ACHN (cell line): ENCODE measurements at regions not wholly inside any gene's neighbourhood (a gene's known extent, or its start where the extent isn't known, plus 50 kb on each side); places are given as distances from the start of the nearest gene placed in this dataset.
A peak's percentile ranks its signal among the peaks of the same experiment; 100 is the strongest.

Experiments used
- DNase-seq: peaks from one replicate; pipeline ENCODE4 v3.0.0-alpha.2; 2015
- in situ Hi-C: cut with HindIII; loops from 2 replicates; pipeline ENCODE4 v1.10.0; 2017; ENCODE audit warnings: low sequenced_read_pairs, low pct_ligation_motif_present, low pct_unique_long_range_greater_than_20kb

DNA sequence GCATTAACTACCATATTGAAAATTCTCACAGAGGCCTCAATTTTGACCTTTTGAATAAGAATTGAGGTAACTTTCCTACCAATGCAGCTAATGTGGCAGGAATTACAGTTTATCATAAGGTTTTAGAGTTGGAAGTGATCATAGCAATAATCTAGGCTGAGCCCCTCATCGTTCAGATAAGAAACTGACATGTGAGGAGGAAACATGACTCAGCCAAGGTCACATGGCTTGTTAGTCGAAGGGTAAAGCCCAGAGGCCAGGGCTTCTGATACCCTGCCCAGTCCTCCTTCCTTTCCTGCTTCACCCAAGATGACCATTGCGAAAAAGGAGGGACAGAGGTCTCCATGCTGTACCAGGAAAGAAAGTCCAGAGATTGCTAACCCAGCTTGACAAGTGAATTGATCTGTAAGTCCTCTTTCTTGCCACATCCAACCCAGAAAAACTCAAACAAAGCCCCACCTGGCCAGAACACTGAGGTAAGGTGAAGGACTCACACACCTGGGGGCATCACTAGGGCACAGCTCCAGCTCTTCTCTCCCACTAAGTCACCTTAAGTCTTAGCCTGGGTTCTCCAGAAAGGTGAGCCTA lies 174.8 kb downstream of the EN1 start:
- in situ Hi-C loops = no loop called here
- no peak for DNase-seq

DNA sequence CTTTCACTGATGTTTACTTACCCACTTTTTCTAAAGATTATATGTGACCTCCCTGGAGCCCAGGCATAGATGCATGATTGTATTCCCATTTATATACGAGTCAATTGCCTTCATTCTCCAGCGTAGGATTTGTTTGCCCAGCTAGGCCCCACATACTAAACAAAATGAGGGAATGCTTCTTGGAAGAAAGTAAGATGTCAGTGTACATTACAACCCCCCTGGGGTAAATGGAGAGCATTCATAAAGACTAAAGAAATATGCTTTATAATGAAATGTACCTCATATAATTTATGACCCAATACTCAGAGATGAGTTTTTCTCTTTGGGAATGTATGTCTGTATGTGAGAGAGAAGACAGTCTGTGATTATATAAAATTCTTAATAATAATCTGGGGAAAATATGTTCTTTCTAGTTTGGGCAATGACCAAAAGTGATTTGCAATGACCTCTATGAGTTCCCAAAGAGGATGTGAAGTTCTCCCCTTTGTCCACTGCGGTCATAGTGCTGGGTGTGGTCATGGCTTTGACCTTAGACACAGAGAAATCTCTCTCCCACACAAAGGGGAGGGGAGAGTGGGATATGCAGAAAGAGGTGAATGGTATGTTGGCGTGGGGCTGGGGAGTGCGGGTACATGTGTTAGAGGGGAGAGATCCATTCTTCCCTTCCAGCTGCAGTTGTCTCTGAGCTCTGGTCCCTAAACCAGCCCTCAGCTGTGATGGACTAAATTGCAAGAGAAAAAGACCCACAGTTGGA lies 175.6 kb downstream of the EN1 start:
- in situ Hi-C loops = no loop called here

DNA sequence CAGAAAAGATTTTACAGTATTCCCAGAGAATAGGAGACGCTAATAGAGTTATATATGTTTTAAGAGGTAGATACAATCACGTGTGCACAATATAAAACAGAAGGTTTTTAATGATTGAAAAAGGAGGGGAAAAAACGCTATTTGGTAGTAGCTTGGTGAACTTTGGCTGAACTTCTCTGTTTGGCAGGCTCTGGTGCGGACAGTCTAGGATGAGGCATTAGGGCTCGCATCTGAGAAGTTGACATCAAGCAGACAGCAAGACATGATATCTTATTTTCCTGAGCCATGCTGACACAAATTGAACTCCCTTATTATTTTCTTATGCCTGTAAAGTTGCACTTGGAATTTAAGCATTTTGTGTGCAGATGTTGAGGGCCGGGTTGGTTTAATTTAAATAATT lies 176.6 kb downstream of the EN1 start:
- no peak for DNase-seq
- in situ Hi-C loops = no loop called here

More for the DNA sequence above, 175.6 kb downstream of the EN1 start:
- DNase-seq = no peak

DNA sequence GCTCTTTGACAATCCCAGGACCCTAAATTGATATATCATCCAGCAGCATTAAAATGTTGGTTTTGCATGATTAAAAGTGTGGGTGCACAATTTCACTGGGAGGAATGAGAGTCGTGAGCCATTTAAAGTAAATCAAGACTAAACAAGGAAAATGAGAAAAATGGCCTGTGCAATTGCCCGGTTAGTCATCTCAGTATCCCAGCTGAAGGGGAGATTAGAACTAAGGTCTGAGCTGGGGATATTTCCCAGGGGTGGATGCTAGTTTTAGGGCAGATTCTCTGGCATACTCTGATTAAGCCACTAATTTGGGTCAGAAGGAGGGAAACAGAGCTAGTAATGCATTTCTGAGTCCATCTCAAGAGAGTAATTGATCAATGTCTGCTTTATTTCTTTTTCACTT lies 177.2 kb downstream of the EN1 start:
- in situ Hi-C loops = no loop called here
- DNase-seq = no peak

DNA sequence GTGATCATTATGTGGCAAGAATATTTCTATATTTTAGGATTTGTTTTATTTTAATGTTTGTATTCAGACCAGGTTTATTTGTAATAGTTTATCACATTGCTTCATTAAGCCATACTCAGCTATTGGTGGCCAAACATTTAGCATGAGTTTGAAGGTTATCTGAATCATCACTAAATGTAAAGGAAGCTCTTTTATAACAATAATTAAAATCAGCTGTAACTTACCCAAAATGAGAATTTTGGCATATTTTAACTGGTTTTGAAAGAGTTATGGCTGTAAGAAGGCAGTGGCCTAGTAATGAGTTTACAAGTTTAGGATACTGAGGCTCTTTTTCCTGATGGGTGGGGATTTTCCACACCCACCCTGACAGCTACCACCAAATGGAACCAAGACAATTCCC lies 177.8 kb downstream of the EN1 start:
- in situ Hi-C loops = no loop called here
- DNase-seq = no peak

DNA sequence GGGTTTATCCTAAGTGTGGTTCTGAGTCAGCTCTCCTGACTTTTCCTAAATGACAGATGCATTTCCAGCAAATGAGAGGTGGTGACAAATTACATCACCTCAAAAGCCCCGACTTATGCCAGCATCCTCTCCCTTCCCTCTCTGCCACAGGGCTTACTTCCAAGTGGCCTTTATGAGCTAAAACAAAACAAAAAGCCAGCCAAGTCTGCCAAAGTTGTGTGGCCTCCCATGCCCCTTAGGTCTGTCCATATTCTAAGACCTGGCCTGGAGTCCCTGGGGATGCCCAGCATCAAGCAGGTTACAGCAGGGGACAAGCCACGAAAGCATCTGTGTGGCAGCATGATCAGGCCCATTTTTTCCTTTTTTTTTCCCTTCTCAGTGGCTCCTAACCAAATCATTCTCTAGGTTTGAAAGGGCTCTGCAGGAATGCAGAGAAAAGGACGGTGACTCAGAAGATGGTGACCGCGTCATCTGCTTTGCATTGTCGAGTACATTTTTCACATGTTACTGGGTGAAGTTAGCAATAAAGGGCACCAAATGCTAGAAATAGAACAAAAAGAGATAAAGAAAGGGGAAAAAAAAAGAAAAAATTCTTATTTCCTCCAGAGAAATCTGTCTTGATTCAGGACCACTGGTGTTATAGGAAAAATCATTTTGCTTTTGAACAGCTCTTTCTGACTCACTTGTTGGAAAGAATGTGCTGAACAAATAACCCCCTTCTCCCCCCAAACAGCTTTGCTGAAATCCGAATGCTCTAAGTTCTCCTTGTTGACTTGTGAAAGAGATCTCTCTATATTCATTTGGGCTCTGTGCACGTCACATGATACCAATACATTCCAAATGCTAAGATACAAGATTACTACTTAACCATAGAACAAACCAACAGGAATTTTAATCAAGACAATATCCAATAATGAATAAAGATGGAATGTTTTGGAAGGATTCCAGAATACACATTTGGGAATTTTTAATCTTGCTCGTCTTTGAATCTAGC lies 178.7 kb downstream of the EN1 start:
- in situ Hi-C loops = no loop called here
- peak; percentile 90 for DNase-seq

DNA sequence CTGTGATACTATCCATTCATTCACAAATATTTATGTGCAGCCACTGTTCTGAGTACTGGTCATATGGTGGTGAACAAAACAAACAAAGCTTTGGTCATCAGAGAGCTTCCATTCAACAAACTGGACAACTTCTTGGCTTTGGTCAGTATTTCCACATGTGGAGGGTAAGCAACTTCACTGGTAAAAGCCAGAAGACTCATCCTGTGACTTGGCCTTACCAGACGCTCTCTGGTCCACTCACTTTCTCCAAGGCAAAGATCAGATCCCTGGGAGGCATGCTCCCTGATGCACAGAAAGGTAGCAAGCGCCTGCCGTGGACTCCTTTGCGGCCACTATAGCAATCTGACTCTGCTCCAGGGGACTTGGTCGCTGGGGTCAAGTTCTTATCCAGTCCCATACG lies 179.5 kb downstream of the EN1 start:
- DNase-seq = no peak

DNA sequence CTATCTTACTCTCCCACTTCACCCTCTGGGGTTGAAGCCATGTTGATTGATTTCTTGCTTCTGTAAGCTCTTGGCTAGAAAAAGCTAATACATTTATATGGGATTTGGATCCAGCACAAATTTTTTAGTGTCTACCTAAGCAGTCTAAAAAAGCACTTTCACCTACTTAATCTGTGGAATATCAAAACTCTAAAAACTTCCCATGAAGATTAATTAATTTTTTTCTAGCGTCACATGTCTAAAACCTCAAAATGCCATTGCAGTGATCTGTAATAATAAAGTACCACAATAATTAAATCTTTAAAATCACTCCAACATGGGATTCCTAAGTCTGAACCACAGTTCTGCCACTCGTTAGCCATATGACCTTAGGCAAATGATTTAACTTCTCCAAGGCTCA lies 180.1 kb downstream of the EN1 start:
- no peak for DNase-seq
- in situ Hi-C loops = no loop called here

More for the DNA sequence above, 179.5 kb downstream of the EN1 start:
- in situ Hi-C loops = no loop called here

DNA sequence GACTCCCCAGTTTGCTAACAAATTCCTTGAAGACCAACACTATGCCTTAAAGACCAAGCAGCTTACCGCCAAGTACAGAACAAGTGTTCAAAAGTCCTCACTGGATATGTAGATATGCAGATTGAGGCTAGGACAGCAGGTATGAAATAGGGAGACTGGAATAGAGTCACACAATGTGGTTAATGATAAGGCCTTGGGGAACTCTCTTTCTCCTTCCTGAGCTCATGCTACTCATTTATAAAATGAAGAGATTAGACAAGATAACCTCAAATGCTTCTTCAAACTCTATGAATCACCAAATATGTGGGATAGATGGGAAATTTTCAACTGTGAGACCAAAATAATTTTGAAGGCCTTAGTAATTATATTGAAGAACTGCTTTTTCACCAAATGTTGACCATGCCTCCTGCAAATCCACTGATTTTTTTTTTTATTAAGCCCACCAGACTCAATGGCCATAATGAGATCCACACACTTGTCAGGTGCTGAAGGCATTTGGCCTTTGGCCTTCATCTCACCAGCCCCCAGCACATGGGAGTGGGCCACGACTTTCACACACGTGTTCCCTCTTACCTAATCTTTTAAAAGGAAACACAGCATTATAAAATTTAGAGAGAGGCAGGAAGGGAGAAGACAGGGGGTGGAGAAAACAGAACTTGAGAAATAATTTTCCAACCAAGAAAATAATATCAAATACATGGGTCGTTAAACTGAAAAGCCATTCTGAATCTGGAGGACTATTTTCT lies 181.5 kb downstream of the EN1 start:
- DNase-seq = no peak
- in situ Hi-C loops = no loop called here

DNA sequence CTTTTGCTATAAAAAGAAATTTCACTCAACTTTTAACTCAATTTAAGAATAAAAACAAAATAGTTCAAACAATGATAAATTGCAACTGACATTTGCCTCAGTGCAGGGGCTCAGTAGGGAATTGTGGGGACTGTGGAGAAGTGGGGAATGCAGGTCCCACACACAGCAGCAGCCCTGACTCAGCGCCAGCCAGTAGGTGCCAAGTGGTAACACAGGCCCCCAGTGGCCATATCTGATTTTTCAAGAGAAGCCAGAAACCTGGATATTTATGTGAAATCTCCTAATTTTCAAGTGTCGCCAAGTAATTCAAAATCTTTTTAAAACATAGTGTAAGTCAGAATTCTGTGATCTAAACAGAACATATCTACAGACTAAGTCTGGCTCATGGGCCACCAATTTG lies 186.3 kb downstream of the EN1 start:
- peak; percentile 33 for DNase-seq
- in situ Hi-C loops = no loop called here

DNA sequence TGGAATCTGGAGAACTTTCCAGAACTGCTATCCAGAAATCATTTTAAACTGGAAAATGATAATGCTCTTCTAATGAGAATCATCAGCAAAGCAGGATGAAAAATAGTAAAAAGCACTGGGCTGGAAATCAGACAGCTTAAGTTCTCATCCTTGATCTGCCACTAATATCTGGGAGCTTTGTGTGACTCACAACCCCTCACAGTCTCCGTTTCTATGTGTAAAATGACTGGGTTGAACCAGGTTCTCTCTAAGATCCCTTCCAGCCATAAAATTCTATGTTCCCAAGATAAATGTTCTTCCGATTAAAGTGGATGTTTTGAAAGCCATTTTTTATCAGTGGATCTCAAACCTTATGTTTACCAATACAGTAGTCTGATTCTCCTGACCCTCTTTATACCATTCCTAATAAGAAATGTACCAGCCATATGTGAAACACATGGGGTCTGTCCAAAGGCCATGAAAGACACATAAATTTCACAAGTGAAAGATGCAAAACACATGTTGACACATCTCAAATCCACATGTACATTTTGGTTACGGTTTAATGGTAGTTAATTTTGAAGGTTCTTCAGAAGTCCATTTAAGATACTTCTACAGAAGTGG lies 188.8 kb downstream of the EN1 start:
- DNase-seq = no peak
- in situ Hi-C loops = no loop called here

DNA sequence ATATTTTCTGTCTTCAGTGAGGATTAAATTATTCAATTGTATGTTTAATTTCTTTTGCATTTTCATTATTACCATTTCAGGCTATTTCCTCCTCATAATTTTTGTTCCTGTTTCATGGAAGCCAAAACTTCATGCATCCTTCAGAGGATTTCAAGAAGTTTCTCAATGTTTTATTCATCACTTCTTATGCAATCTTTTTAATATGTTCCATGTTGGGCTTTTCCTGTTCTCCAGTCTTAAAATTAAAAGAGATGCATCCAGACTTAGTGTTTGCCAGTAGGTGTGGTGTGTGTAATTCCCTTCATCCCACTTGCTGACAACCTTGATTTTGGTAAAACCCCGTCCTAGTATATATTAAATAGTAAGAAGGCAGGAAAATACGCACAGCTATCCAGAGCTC lies 190.0 kb downstream of the EN1 start:
- DNase-seq = no peak
- in situ Hi-C loops = no loop called here

DNA sequence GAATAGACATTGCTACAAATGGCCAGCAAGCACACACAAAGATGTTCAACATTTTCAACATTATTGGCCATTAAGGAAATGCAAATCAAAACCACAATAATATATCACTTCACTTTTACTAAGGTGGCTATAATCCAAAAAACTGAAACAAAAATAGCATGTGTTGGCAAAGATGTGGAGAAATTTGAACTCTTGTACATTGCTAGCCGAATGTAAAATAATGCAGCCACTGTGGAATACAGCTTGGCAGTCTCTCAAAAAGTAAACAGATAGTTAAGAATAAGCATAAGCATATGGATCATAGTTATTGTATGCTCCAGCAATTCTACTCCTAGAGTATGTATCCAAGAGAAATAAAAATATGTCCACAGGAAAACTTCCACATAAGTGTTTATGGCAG lies 192.5 kb downstream of the EN1 start:
- DNase-seq = no peak
- in situ Hi-C loops = no loop called here

DNA sequence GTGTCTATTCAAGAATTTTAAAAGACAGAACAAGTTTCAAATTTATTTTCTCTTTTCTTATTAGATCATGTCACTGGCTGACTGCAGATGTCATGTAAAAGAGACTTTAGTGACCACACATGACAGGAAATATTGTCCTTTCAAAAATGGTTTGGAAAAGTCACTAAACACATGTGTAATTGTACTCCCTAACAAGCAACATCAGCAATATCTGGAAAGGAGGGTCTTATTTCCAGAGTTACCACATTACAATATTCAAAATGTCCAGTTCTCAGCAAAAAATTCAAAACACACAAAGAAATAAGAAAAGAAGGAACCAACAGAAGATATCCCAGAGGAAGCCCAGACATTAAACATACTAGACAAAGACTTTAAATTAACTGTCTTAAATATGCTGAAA lies 197.1 kb downstream of the EN1 start:
- no peak for DNase-seq
- in situ Hi-C loops = no loop called here

DNA sequence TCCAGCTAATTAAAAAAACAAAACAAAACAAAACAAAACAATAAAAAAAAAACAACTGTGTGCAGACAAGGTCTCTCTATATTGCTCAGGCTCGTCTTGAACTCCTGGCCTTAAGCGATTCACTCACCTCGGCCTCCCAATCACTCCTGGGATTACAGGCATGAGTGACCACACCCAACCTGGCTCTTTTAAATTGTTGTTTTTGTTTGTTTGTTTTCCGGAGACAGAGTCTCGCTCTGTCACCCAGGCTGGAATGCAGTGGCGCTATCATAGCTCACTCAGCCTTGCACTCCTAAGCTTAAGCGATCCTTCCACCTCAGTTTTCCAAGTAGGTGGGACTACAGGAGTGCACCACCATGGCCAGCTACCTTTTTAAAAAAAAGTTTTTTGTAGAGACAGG lies 201.6 kb downstream of the EN1 start:
- no peak for DNase-seq
- in situ Hi-C loops = no loop called here

DNA sequence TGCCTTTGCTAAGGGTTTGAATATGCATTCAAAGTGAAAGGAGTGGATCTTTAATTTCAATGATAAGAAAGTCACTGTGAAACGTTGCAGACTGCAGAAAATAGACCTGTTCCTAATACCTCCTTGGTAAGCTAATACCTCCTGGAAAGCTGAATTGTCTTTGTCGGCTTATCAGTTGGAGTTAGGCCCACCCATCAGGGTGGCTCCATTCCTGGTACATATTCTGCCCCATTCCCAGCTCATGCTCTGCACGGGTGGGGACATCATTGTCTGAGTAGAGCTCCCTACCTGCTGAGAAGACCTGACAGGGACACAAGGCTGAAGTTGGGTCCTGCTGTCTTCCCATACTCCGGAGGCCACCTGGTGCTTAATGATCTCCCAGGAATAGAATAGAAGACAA lies 203.3 kb downstream of the EN1 start:
- no peak for DNase-seq
- in situ Hi-C loops = no loop called here

DNA sequence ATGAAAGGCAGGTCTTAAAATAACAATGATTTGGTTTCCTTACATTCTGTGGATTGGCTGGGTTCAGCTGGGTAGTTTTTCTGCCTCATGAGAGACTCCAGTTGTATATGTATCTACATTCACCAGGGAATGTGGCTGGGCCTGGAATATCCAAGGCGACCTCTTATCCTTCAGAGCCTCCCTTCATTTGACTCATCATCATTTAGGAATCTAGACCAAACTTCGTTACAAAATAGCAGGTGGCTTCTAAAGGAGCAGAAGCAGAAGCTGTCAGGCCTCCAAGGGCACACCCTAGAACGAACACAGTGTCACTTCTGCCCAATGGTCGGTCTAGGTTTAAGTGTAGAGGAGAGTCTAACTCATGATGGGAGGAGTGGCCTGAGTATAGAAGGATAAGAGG lies 204.2 kb downstream of the EN1 start:
- in situ Hi-C loops = no loop called here
- no peak for DNase-seq

DNA sequence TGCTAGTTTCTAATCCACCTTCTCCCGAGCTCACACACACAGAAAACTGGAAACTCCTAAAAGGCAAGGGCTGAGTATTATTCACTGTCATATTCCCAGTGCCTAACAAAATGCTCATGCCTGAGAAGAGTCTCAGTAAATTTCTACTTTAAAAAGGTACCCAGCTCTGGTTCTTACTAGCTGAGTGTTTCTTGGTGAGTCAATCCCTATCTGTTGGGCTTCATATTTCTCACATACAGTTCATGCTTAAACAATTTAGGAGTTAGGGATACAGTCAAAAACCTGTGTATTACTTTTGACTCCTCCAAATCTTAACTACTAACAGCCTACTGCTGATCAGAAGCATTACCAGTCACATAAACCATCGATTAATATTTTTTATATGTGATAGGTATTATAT lies 204.9 kb downstream of the EN1 start:
- no peak for DNase-seq
- in situ Hi-C loops = no loop called here
